Thoracic aorta (tissue), 2 donors: ENCODE measurements at regions not wholly inside any gene's neighbourhood (a gene's known extent, or its start where the extent isn't known, plus 50 kb on each side); places are given as distances from the start of the nearest gene placed in this dataset.

Experiments
- ATAC-seq: fragments of 150-250 bp; one replicate; pipeline ENCODE4 v1.8.0; 2017; ENCODE audit warnings: low read depth; ENCODE audit not compliant: insufficient number of reproducible peaks, low FRiP score
- DNase-seq: peaks from one replicate; pipeline ENCODE4 v3.0.0-alpha.2; 2020; ENCODE audit warnings: low spot score
- H3K27ac ChIP-seq, 2 donors: fragments of 200-600 bp; sonication (generic); 1 replicate in 1 of 2; 2 replicates in 1 of 2; pipeline ENCODE4 v1.5.1; 2016; ENCODE audit warnings: mild to moderate bottlenecking in 2 of 2, moderate library complexity in 2 of 2
- H3K27me3 ChIP-seq: fragments of 200-600 bp; sonication (generic); replicated peaks from 2 replicates; pipeline ENCODE4 v1.6.0; 2016; ENCODE audit warnings: mild to moderate bottlenecking; ENCODE audit not compliant: insufficient read depth
- H3K36me3 ChIP-seq: fragments of 200-600 bp; sonication (generic); one replicate; pipeline ENCODE4 v1.5.1; 2016
- H3K4me1 ChIP-seq, 2 donors: fragments of 200-600 bp; sonication (generic); 1 replicate in 1 of 2; 2 replicates in 1 of 2; pipeline versions ENCODE4 v1.5.1 to v1.6.0; 2016; ENCODE audit warnings: low read depth in 2 of 2, mild to moderate bottlenecking in 1 of 2; ENCODE audit not compliant: control insufficient read depth in 1 of 2
- H3K4me3 ChIP-seq: fragments of 200-600 bp; sonication (generic); 2 replicates; pipeline ENCODE4 v1.5.1; 2016; ENCODE audit warnings: mild to moderate bottlenecking
- H3K9me3 ChIP-seq: fragments of 200-600 bp; sonication (generic); 2 replicates; pipeline ENCODE4 v1.5.1; 2016
- CTCF ChIP-seq: fragments of 200-600 bp; sonication (generic); IDR thresholded peaks from one replicate; pipeline ENCODE4 v1.5.1; 2019; ENCODE audit warnings: antibody characterized with exemption

- Histone ChIP-seq H3K36me3 (no peaks in the 10 kb centered on the region), H3K9me3 (no peaks in the 10 kb centered on the region), H3K27me3 (no peaks in the 10 kb centered on the region), H3K4me1 (no peaks in the 10 kb centered on the region), H3K4me3 (no peak overlapping the region), H3K27ac (no peak overlapping the region)
- DNase-seq (no peak), ATAC-seq (no peak)
- TF ChIP-seq CTCF, result no peak
These were observed 192.4 kb downstream of the FAT4 start for GRCh38 chr4:125507141-125507540.

DNA sequence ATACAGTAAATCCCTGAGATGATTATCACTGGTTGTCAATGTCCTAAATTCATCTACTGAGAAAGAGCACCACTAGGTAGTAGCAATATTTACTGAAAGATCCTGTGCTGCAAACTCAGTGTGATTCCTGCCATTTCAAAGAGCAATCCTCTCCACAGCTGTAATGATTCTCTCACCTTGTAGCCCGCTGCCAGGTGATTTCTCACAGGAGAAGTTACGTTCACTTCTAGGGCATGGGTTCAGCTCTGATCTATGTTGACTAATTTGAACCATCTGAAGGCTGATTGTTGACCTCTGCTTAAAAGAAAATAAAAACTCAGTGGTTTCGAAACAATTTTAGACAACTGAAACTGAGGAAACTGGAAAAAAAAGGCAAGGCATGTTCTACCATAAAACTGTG is 197.0 kb downstream of the FAT4 start:
- no peak for TF ChIP-seq CTCF
- Histone ChIP-seq H3K4me3 (no peak overlapping the region), H3K27me3 (no peaks in the 10 kb centered on the region), H3K36me3 (no peaks in the 10 kb centered on the region), H3K27ac (no peak overlapping the region), H3K4me1 (no peaks in the 10 kb centered on the region), H3K9me3 (no peaks in the 10 kb centered on the region)
- DNase-seq, result no peak
- ATAC-seq, result no peak

- no peaks in the 10 kb centered on the region for H3K36me3 ChIP-seq
- ATAC-seq (no peak), DNase-seq (no peak)
- no peak for TF ChIP-seq CTCF
- H3K9me3 ChIP-seq, result no peaks in the 10 kb centered on the region
- H3K27me3 ChIP-seq, result no peaks in the 10 kb centered on the region
- no peak overlapping the region for H3K27ac ChIP-seq
- H3K4me3 ChIP-seq, result no peak overlapping the region
- H3K4me1 ChIP-seq, result peaks cover 0 to 15% of the 10 kb centered on the region in 2 donors
These were observed 200.3 kb downstream of the FAT4 start for GRCh38 chr4:125515016-125515415.

GRCh38 chr4:125517831-125518230 is 203.1 kb downstream of the FAT4 start:
- H3K4me3 ChIP-seq, result no peak overlapping the region
- no peaks in the 10 kb centered on the region for H3K9me3 ChIP-seq
- no peaks in the 10 kb centered on the region for H3K27me3 ChIP-seq
- H3K27ac ChIP-seq, result no peak overlapping the region
- DNase-seq (no peak), ATAC-seq (no peak)
- H3K4me1 ChIP-seq, result peaks cover 0 to 19% of the 10 kb centered on the region in 2 donors
- TF ChIP-seq CTCF, result no peak
- H3K36me3 ChIP-seq, result no peaks in the 10 kb centered on the region

GRCh38 chr4:125518281-125518680 is 203.5 kb downstream of the FAT4 start:
- no peak overlapping the region for H3K4me3 ChIP-seq
- H3K4me1 ChIP-seq, result peaks cover 0 to 19% of the 10 kb centered on the region in 2 donors
- H3K36me3 ChIP-seq, result no peaks in the 10 kb centered on the region
- no peak for TF ChIP-seq CTCF
- H3K27me3 ChIP-seq, result no peaks in the 10 kb centered on the region
- DNase-seq (no peak), ATAC-seq (no peak)
- no peaks in the 10 kb centered on the region for H3K9me3 ChIP-seq
- H3K27ac ChIP-seq, result no peak overlapping the region
